ENCODE measurements at regions not wholly inside any gene's neighbourhood (a gene's known extent, or its start where the extent isn't known, plus 50 kb on each side); places are given as distances from the start of the nearest gene placed in this dataset.
"Not testable (repeated sequence)": the region's sequence is repeated elsewhere in the genome, so short reads cannot be mapped to it uniquely, and the experiment has no call there.

- Histone ChIP-seq H3K4me3 (no peak overlapping the region), H3K36me3 (no peaks in the 10 kb centered on the region), H3K9me3 (peaks cover 0 to 14% (median 3%) of the 10 kb centered on the region in 4 donors), H3K27me3 (no peaks in the 10 kb centered on the region), H3K27ac (no peak overlapping the region), H3K4me1 (no peaks in the 10 kb centered on the region)
- TF ChIP-seq, protein P1, sequence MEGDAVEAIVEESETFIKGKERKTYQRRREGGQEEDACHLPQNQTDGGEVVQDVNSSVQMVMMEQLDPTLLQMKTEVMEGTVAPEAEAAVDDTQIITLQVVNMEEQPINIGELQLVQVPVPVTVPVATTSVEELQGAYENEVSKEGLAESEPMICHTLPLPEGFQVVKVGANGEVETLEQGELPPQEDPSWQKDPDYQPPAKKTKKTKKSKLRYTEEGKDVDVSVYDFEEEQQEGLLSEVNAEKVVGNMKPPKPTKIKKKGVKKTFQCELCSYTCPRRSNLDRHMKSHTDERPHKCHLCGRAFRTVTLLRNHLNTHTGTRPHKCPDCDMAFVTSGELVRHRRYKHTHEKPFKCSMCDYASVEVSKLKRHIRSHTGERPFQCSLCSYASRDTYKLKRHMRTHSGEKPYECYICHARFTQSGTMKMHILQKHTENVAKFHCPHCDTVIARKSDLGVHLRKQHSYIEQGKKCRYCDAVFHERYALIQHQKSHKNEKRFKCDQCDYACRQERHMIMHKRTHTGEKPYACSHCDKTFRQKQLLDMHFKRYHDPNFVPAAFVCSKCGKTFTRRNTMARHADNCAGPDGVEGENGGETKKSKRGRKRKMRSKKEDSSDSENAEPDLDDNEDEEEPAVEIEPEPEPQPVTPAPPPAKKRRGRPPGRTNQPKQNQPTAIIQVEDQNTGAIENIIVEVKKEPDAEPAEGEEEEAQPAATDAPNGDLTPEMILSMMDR (IDR thresholded peaks at IDR 0.05), result no peak
- TF ChIP-seq POLR2A (IDR thresholded peaks at IDR 0.05), result no peak
- no peak for DNase-seq
Observed at GRCh38 chr21:9838738-9839642, 682.4 kb upstream of the TPTE start.

DNA sequence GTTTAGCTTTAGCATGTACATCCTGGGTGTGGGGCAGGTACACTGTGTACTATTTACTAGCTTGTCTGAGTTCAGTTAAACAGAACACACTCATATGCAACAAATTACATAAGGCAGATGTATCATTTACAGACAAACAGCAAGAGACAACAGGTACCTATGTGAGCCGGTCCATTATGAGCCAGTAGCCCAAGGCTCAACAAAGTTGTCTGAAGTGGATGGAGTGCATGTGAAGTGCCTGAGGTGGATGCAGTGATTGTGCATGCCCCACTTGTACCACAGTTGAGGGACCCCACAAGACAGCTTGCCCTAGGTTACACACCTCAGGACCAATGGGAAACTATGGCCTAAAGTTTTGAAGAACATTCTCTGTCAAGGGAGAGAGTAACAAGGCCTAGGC is 677.3 kb upstream of the TPTE start:
- not testable (repeated sequence) for H3K4me1 ChIP-seq, H3K4me3 ChIP-seq, H3K27me3 ChIP-seq, H3K27ac ChIP-seq, DNase-seq, H3K36me3 ChIP-seq
- peaks cover 0 to 21% (median 4%) of the 10 kb centered on the region in 4 donors for H3K9me3 ChIP-seq

GRCh38 chr21:9847511-9847910 is 673.9 kb upstream of the TPTE start:
- not testable (repeated sequence) for H3K27ac ChIP-seq, H3K27me3 ChIP-seq, H3K4me3 ChIP-seq, H3K36me3 ChIP-seq, DNase-seq, H3K4me1 ChIP-seq
- H3K9me3 ChIP-seq, result peaks cover 0 to 21% (median 2%) of the 10 kb centered on the region in 4 donors

- not testable (repeated sequence) for H3K4me1 ChIP-seq, H3K27ac ChIP-seq, DNase-seq, H3K4me3 ChIP-seq, H3K36me3 ChIP-seq, H3K27me3 ChIP-seq
- peaks cover 0 to 25% (median 0%) of the 10 kb centered on the region in 4 donors for H3K9me3 ChIP-seq
Observed at GRCh38 chr21:9851166-9851565, 670.2 kb upstream of the TPTE start.

GRCh38 chr21:9851695-9852094 is 669.7 kb upstream of the TPTE start:
- DNase-seq, H3K4me1 ChIP-seq, H3K27ac ChIP-seq, H3K36me3 ChIP-seq, H3K4me3 ChIP-seq, H3K27me3 ChIP-seq: not testable (repeated sequence)
- H3K9me3 ChIP-seq, result peaks cover 0 to 23% (median 0%) of the 10 kb centered on the region in 4 donors

DNA sequence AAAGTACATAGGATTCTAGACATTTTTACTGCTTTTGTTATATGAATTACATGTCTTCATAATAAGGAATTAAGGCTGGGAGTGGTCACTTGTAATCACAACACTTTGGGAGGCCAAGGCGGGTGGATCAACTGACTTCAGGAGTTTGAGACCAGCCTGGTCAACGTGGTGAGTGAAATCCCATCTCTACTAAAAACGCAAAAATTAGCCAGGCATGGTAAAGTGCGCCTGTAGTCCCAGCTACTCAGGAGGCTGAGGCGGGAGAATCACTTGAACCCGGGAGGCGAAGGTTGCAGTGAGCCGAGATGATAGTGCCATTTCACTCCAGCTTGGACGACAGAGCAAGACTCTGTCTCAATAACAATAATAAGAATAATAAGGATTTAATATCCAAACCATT is 663.8 kb upstream of the TPTE start:
- DNase-seq, H3K36me3 ChIP-seq, H3K27ac ChIP-seq, H3K27me3 ChIP-seq, H3K4me3 ChIP-seq, H3K4me1 ChIP-seq: not testable (repeated sequence)
- peaks cover 0 to 15% (median 0%) of the 10 kb centered on the region in 4 donors for H3K9me3 ChIP-seq

DNA sequence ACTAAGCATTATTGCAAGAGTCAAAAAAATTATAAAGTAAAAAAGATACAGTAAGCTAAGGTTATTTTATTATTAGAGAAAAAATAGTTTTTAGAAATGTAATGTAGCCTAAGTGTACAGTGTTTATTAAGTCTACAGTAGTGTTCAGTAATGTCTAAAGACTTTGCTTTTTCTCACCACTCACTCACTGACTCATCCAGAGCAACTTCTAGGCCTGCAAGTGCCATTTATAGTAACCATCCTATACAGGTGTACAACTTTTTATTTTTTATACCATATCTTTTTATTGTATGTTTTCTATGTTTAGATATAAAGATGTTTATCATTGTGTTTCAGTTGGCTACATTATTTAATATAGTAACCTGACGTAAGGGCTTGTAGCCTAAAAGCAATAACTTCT is 661.5 kb upstream of the TPTE start:
- H3K27me3 ChIP-seq, H3K36me3 ChIP-seq, DNase-seq, H3K4me3 ChIP-seq, H3K4me1 ChIP-seq, H3K27ac ChIP-seq: not testable (repeated sequence)
- peaks cover 0 to 16% (median 0%) of the 10 kb centered on the region in 4 donors for H3K9me3 ChIP-seq

DNA sequence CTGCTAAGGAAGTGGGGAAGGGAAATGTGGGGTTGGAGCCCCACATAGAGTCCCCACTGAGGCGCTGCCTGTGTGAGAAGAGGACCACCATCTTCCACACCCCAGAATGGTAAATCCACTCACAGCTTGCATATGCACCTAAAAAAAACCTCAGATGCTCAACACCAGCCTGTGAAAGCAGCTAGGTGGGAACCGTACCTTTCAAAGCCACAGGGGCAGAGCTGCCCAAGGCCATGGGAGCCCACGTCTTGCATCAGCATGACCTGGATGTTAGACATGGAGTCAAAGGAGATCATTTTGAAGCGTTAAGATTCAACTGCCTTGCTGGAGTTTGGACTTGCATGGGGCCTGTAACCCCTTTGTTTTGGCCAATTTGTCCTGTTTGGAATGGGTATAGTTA is 658.9 kb upstream of the TPTE start:
- not testable (repeated sequence) for H3K27me3 ChIP-seq, H3K4me3 ChIP-seq, DNase-seq, H3K27ac ChIP-seq, H3K4me1 ChIP-seq, H3K36me3 ChIP-seq
- peaks cover 0 to 28% (median 0%) of the 10 kb centered on the region in 4 donors for H3K9me3 ChIP-seq

DNA sequence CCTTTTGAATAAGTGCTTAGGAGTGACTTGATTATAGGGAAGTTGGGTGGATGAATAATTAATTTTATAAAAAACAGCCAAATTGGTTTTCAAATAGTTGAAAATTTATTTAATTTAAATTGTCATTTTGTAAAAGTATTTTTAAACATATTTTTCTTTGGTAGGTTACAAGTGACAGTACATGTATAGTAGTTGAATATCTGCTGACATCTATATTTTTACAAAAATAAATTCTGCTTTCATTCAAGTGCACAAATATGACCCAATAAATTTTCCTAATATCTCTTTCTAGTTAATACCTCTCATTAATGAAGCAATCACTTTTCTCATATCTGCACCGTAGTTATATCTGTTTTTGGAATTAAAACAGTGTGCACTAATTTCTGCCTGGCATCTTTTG is 653.6 kb upstream of the TPTE start:
- not testable (repeated sequence) for H3K27me3 ChIP-seq, H3K4me1 ChIP-seq, H3K4me3 ChIP-seq, H3K27ac ChIP-seq, DNase-seq, H3K36me3 ChIP-seq
- peaks cover 0 to 28% (median 0%) of the 10 kb centered on the region in 4 donors for H3K9me3 ChIP-seq

DNA sequence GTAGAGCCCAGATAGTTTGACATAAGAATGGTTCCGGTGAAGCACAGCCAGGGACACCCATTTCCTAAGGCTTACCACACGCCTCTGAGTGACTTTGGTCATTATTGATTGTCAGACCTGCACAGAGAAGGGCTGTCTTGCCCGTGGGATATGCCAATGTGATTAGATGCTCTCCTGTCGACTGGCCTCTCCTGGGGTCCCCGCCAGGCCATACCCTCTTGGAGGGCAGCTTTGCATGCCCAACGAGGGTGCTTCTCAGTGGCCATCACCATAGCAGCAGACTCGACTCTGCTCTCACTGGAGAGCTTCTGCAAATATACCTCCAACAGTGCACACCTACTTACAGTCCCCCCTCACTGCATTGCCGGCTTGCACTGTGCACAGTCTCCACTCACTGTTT is 648.3 kb upstream of the TPTE start:
- H3K4me3 ChIP-seq, H3K36me3 ChIP-seq, DNase-seq, H3K27ac ChIP-seq, H3K4me1 ChIP-seq, H3K27me3 ChIP-seq: not testable (repeated sequence)
- peaks cover 0 to 17% (median 0%) of the 10 kb centered on the region in 4 donors for H3K9me3 ChIP-seq

DNA sequence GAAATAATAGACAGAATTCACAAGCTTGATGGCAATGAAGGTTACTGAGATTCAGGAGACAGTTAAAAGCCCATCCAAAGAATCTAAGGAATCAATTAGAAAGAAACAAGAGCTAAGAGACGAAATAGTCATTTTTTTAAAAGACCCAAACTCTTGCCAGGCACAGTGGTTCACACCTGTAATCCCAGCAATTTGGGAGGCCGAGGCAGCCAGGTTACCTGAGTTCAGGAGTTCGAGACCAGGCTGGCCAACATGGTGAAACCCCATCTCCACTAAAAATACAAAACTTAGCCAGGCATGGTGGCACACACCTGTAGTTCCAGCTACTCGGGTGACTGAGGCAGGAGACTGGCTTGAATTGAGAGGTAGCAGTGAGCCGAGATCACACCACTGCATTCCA is 647.2 kb upstream of the TPTE start:
- not testable (repeated sequence) for DNase-seq, H3K27me3 ChIP-seq, H3K27ac ChIP-seq, H3K36me3 ChIP-seq, H3K4me3 ChIP-seq, H3K4me1 ChIP-seq
- peaks cover 0 to 17% (median under 1%) of the 10 kb centered on the region in 4 donors for H3K9me3 ChIP-seq

DNA sequence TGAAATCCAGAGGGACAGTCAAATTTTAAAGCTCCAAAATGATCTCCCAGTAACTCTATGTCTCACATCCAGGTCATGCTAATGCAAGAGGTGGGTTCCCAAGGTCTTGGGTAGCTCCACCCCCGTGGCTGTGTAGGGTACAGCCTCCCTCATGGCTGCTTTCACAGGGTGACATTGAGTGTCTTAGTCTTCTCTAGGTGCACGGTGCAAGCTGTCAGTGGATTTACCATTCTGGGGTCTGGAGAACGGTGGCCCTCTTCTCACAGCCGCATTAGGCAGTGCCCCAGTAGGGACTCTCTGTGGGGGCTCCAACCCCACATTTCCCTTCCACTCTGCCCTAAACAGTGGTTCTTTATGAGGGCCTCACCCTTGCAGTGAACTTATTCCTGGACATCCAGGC is 640.0 kb upstream of the TPTE start:
- not testable (repeated sequence) for H3K4me3 ChIP-seq, DNase-seq, H3K4me1 ChIP-seq, H3K27me3 ChIP-seq, H3K36me3 ChIP-seq, H3K27ac ChIP-seq
- peaks cover 0 to 18% (median 4%) of the 10 kb centered on the region in 4 donors for H3K9me3 ChIP-seq

GRCh38 chr21:9883047-9883446 is 638.3 kb upstream of the TPTE start:
- not testable (repeated sequence) for H3K27me3 ChIP-seq, H3K4me1 ChIP-seq, H3K27ac ChIP-seq, H3K36me3 ChIP-seq, H3K4me3 ChIP-seq
- H3K9me3 ChIP-seq, result peaks cover 0 to 18% (median 4%) of the 10 kb centered on the region in 4 donors
- peak in 1 of 3 donors; percentile 42 for DNase-seq

- peak in 1 of 3 donors; percentile 44 for DNase-seq
- not testable (repeated sequence) for H3K36me3 ChIP-seq, H3K27ac ChIP-seq, H3K27me3 ChIP-seq, H3K4me1 ChIP-seq, H3K4me3 ChIP-seq
- H3K9me3 ChIP-seq, result peaks cover 0 to 22% (median 4%) of the 10 kb centered on the region in 4 donors
Observed at GRCh38 chr21:9883571-9884282, 637.7 kb upstream of the TPTE start.

All from Peyer's patch (tissue), 4 donors.